Heart right ventricle (tissue), 16 donors: ENCODE measurements at regions not wholly inside any gene's neighbourhood (a gene's known extent, or its start where the extent isn't known, plus 50 kb on each side); places are given as distances from the start of the nearest gene placed in this dataset.

Source experiments
- ATAC-seq, 8 donors: fragments of 200-7000 bp; cut with Tn5 transposase; one replicate each; pipeline ENCODE4 v1.9.1; 2020; ENCODE audit warnings: mild to moderate bottlenecking in 8 of 8, moderate library complexity in 8 of 8, moderate number of reproducible peaks in 1 of 8
- DNase-seq, 2 donors: peaks; one replicate each; pipeline ENCODE4 v3.0.0-alpha.2; 2020
- H3K27ac ChIP-seq, 10 donors: fragments of 200-600 bp; sonication (generic) in 2 of 10; one replicate each; pipeline versions ENCODE4 v1.5.0 to v1.8.0; 2020 to 2022; ENCODE audit warnings: mild to moderate bottlenecking in 3 of 10
- H3K27me3 ChIP-seq, 7 donors: fragments of 200-600 bp; one replicate each; pipeline ENCODE4 v1.8.0; 2021 to 2022; ENCODE audit warnings: mild to moderate bottlenecking in 2 of 7
- H3K36me3 ChIP-seq, 9 donors: fragments of 200-600 bp; sonication (generic) in 1 of 9; one replicate each; pipeline versions ENCODE4 v1.5.0 to v1.8.0; 2020 to 2022; ENCODE audit warnings: mild to moderate bottlenecking in 2 of 9
- H3K4me1 ChIP-seq, 9 donors: fragments of 200-600 bp; sonication (generic) in 1 of 9; one replicate each; pipeline versions ENCODE4 v1.5.0 to v1.8.0; 2020 to 2022; ENCODE audit warnings: mild to moderate bottlenecking in 4 of 9
- H3K4me3 ChIP-seq, 10 donors: fragments of 200-600 bp; sonication (generic) in 2 of 10; one replicate each; pipeline versions ENCODE4 v1.5.0 to v1.8.0; 2020 to 2022; ENCODE audit warnings: mild to moderate bottlenecking in 7 of 10, moderate library complexity in 2 of 10
- H3K9me3 ChIP-seq, 11 donors: fragments of 200-600 bp in 10 of 11; sonication (generic) in 2 of 11; one replicate each; pipeline versions ENCODE4 v1.5.0 to v1.8.0; 2013 to 2022; ENCODE audit warnings: mild to moderate bottlenecking in 2 of 11, control low read depth in 1 of 11, moderate library complexity in 1 of 11
- CTCF ChIP-seq, 9 donors: fragments of 200-600 bp; sonication (generic) in 2 of 9; IDR thresholded peaks; one replicate each; pipeline versions ENCODE4 v1.5.0 to v1.8.0; 2021 to 2022; ENCODE audit warnings: antibody characterized with exemption in 9 of 9, mild to moderate bottlenecking in 5 of 9, moderate library complexity in 1 of 9
- WGBS, 2 donors: extraction: QIAGEN DNeasy Blood & Tissue Kit; methylation state at CpG; one replicate each; pipeline ENCODE4 v1.1.7; 2013; ENCODE audit warnings: inconsistent platforms in 1 of 2; 5-methylcytosine and 5-hydroxymethylcytosine counted together
- intact Hi-C, 10 donors: fragments of 100-400 bp; cut with DNase I; formaldehyde crosslinking; loops; one replicate each; pipeline versions ENCODE4 v1.11.1 to v1.14.2; 2022
- donor health status: Arrhythmogenic right ventricular cardiomyopathy.
- donor health status: ischemic (EF 13 %, LVEDD 7.1; RV severe dilation, severe dysfunction).
- donor health status: healthy with polysubstance abuse.
- donor health status: DM: no; HTN: yes; CAD: no.
- donor health status: DM: no; HTN: no; CAD: no.
- donor health status: ischemic (EF 25% LVEDD 6.9; RV normal size, moderate dysfunction).
- donor health status: ischemic (EF 25% LVEDD 5.7; RV mildly dilated, moderate dysfunction).
- donor health status: healthy.
- donor health status: DM: yes; HTN: yes; CAD: no.
- donor health status: Ischemic cardiomyopathy.
- donor health status: ischemic (EF 35%, LVEDD 5.7; RV mildly dilated, moderate dysfunction).
- donor health status: nonischemic (EF 11% LVEDD 7.7; RV severe dilation, severe dysfunction).
- donor health status: DM: yes; HTN: yes; CAD: no.
- donor health status: PGD.
- donor health status: ischemic (EF 29% LVEDD 5.4; RV normal size, mild dysfunction).
- donor health status: nonischemic (EF 23%, LVEDD 6.1; RV moderate dilation, normal function).

- H3K36me3 ChIP-seq: no peaks in the 10 kb centered on the region
- no peaks in the 10 kb centered on the region for H3K9me3 ChIP-seq
- intact Hi-C loops: loop anchor here in 5 of 10 donors (5.0 to 10.0 kb wide), 5 partner anchors 404 to 681 kb away; no protein-coding TSS in a partner anchor
- TF ChIP-seq CTCF (IDR thresholded peaks at IDR 0.05): no peak
- DNase-seq (no peak), ATAC-seq (no peak)
- 65 to 89% methylated on average over 3 of the region's 3 CpGs for WGBS, 2 donors
- no peak overlapping the region for H3K27ac ChIP-seq
- no peak overlapping the region for H3K4me3 ChIP-seq
- peaks cover 0 to 3% (median 0%) of the 10 kb centered on the region in 7 donors for H3K27me3 ChIP-seq
- H3K4me1 ChIP-seq: peaks cover 0 to 13% (median 5%) of the 10 kb centered on the region in 9 donors
These were observed 127.9 kb upstream of the SLC30A5 start for GRCh38 chr5:68965926-68966325.

GRCh38 chr5:68966596-68966995 is 127.2 kb upstream of the SLC30A5 start:
- H3K4me1 ChIP-seq: peaks cover 0 to 13% (median 5%) of the 10 kb centered on the region in 9 donors
- H3K4me3 ChIP-seq: no peak overlapping the region
- ATAC-seq (no peak), DNase-seq (no peak)
- no peaks in the 10 kb centered on the region for H3K9me3 ChIP-seq
- H3K27ac ChIP-seq: no peak overlapping the region
- H3K27me3 ChIP-seq: peaks cover 0 to 4% (median 0%) of the 10 kb centered on the region in 7 donors
- TF ChIP-seq CTCF (IDR thresholded peaks at IDR 0.05): no peak
- intact Hi-C loops: loop anchor here in 5 of 10 donors (5.0 to 10.0 kb wide), 5 partner anchors 404 to 682 kb away; no protein-coding TSS in a partner anchor
- H3K36me3 ChIP-seq: no peaks in the 10 kb centered on the region
- 79 to 83% methylated on average over 5 of the region's 5 CpGs for WGBS, 2 donors

GRCh38 chr5:68968429-68968828 is 125.4 kb upstream of the SLC30A5 start:
- ATAC-seq: no peak
- DNase-seq: no peak
- Histone ChIP-seq H3K4me3 (no peak overlapping the region), H3K4me1 (no peaks in the 10 kb centered on the region), H3K9me3 (peaks cover 0 to 5% (median 0%) of the 10 kb centered on the region in 11 donors), H3K27me3 (peaks cover 0 to 14% (median 0%) of the 10 kb centered on the region in 7 donors), H3K36me3 (no peaks in the 10 kb centered on the region), H3K27ac (no peak overlapping the region)
- intact Hi-C loops: loop anchor here in 5 of 10 donors (5.0 to 10.0 kb wide), 5 partner anchors 406 to 684 kb away; no protein-coding TSS in a partner anchor
- no peak for TF ChIP-seq CTCF (IDR thresholded peaks at IDR 0.05)

GRCh38 chr5:68970617-68971016 is 123.2 kb upstream of the SLC30A5 start:
- TF ChIP-seq CTCF (IDR thresholded peaks at IDR 0.05): no peak
- no peaks in the 10 kb centered on the region for H3K4me1 ChIP-seq
- DNase-seq (no peak), ATAC-seq (no peak)
- H3K27ac ChIP-seq: no peak overlapping the region
- no peaks in the 10 kb centered on the region for H3K36me3 ChIP-seq
- H3K27me3 ChIP-seq: peaks cover 0 to 14% (median 0%) of the 10 kb centered on the region in 7 donors
- no peak overlapping the region for H3K4me3 ChIP-seq
- WGBS, 2 donors: 94 to 95% methylated on average over 5 of the region's 5 CpGs
- intact Hi-C loops: no loop called here
- peaks cover 0 to 17% (median 2%) of the 10 kb centered on the region in 11 donors for H3K9me3 ChIP-seq
